Hematopoietic multipotent progenitor cell treated with erythropoietin and hydrocortisone succinate and interleukin-3 and kit ligand, for 15 days (in vitro differentiated cells): ENCODE measurements at regions not wholly inside any gene's neighbourhood (a gene's known extent, or its start where the extent isn't known, plus 50 kb on each side); places are given as distances from the start of the nearest gene placed in this dataset.

Experiments
- DNase-seq: peaks from one replicate; pipeline ENCODE4 v3.0.0-alpha.2; 2015; ENCODE audit warnings: low spot score

DNA sequence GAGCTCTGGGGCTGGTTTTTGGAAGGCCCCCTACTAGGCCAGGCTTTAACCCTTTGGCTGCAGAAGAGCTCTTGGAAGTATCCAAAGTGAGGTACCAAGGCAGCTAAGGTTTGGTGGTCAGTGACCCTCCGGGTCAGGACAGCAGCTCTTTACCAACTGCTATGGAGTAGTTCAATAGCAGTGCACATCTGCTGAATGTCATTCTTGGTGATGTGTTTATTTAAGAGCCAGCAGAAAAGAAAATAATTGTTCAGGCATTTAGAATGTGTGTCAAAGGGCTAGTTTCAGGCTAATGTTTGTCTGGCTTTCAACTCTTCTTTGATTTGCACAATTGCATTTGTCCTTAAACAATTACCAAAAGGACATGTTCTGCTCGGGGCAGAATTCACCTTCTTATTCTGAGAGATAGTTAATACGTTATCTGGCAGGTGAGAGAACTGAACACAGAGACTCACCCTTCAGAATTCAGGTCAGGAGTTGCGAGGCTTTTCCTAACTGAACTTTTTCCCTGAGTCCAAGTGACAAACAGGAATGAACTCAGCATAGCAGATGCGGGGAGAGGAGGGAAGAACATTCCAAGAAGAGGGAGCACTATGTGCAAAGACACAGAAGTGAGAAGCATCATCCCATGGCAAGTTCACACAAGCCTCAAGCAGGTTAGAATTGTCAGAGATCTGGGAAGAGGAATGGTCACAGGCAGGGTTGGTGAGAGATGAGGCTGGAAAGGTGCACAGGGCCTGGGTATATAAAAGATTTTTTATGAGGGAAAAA, 556.7 kb upstream of the TLE4 start:
- DNase-seq = no peak

DNA sequence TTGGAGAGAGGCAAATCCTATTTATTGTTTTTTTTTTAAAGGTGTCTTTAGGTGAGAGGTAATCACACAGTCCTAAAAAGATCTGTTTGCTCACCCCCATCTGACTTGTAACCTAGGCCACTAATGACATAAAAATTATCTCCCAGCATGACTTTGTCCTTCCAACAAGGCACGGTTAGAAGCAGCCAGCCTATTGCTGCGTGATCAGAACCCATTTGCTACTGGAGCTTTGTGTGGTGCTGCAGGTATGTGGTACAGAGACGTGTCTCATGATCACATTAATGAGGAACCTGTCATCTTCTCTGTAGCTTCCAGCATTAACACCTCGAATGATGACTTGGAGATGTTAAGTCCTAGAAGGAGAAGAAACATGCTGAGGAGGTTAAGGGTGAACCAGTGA, 555.8 kb upstream of the TLE4 start:
- DNase-seq = no peak

DNA sequence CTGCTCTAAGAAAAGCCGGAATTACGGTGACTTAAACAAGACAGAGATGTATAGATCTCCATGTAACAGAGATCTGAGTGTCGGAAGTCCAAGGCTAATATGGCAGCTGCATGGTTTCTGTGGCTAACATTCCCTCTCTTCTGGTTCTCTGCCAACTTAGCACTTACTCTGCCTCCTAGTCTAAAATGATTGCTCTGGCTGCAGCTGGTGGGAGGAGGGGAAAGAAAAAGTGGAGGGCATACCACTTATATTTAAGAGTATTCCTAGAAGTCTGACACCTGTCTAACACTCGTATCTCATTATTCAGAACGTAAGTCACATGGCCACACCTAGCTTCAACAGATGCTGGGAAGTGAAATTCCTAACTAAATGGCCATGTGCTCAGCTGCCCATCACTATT, 551.5 kb upstream of the TLE4 start:
- no peak for DNase-seq

DNA sequence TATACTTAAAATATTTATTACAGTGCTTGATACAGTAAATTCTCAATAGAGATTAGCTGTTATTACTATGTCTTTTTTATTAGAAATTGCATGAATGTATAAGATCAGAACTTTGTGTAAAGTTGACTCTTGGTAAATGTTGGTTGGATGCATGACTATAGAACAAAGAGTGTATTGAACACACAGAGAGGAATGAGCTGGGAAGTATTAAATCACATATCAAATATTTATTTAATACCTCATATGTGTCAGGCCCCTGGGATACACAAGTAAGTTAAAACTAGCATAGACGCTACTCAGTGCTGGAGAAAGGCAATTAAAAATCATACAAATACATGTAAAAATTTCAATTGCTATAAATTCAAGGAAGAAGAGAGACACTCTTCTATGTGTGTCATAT, 550.7 kb upstream of the TLE4 start:
- DNase-seq = no peak

DNA sequence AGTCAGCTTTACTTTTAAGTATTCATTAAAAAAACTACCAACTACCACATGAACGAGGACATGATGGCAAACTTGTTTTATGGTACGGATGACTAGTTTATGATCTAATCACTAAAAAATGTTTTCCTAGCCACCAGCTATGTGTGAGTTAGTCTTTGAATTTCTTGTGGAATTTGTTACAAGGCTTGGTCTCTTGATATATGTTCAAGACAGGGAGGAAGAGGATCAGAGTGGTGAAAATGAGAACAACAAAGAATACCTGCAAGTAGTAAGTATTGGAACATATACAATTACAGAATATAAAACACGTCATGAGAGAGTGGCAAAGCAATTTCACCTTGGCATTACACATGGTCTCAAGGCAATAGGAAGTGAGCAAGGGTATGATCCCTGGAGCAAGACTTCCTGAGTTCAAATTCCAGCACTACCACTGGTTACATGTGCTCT, 548.6 kb upstream of the TLE4 start:
- no peak for DNase-seq

DNA sequence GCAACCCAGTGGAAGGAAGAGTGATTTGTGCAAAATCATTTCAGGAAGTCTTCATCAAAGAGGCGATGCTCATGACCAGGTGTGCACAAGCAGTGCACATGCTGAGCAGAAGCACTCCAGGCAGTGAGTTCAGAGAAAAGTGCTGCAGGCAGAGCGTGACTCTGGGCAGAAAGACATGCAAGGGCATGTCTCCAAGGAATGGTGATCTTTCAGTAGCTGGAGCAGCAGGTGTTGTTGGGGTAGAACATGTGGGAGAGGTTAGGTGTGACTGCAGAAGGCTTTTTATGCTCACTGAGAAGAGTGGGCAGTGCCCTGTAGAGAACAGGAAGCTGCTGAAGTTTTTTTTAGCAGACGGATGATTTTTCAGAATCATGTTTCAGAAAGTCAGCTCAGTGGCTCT, 545.4 kb upstream of the TLE4 start:
- DNase-seq = no peak

DNA sequence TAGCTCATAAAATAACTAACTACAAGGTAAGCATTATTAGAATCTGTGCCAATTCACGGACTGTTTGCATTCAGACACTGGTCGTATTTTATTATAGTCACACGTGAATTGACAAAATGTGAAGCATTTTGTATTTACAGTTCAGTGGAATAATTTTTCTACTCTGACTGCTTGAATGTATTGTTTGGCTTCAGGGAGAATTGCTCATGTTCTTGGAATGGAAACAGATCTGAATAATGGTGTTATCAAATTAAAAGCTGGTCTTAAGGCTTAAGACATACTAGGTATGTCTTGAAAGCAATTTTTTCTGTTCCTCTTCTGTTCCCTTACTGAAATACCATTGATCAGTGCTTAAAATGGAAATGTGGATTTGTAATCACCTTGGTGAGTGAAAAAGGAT, 543.7 kb upstream of the TLE4 start:
- DNase-seq = no peak

DNA sequence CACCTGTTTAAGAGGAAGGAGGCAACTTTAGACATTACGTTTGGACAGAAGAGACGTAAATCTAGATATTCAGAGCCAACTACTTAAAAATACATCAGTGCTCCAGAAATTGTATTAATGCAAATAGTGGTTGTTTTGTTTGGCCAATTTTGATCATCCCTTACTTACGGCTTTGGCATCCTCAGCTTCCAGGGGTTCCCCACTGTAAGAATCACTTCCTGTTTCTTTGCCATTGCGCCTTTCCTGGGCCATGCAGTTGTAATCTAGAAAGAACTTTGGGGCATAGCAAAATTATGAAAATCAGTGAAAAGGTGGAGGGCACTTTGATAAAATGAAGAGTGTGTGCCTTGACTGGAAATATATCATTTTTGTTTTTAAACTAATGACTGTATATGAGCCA, 537.2 kb upstream of the TLE4 start:
- no peak for DNase-seq

DNA sequence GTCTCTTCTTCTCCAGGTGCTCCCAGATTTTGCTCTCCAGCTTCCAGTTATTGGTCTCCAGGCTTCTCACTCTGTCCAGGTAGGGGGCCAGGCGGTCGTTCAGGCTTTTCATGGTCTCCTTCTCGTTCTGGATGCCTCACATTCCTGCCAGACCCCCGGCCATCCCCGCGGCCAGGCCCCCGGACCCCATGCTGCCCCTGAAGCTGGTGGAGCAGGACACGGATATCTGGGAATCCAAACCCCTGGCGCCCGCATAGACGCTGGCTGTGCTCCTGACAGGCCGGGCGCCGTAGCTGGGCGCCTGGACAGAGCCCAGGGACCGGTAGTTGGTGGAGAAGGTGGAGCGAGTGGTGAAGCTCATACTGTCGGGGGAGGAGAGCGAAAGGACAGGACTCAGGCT, 534.4 kb upstream of the TLE4 start:
- no peak for DNase-seq

DNA sequence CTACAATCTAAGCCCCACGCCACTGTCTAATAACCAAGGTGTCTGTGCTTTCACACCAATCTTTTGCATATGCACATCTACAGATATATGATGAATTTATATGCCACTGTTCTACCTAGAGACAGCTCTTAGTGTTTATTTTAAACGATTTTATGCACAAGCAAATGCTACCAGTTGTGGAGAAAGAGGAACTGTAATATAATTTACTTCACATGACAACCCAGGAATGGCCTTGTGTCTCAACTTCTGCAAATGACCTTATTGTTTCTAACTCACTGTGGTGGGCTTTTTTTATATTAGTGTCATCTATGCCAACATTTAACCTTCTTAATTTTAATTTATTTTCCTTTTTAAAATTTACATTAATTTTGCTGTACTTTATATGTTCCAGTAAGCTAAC, 531.1 kb upstream of the TLE4 start:
- DNase-seq = no peak

DNA sequence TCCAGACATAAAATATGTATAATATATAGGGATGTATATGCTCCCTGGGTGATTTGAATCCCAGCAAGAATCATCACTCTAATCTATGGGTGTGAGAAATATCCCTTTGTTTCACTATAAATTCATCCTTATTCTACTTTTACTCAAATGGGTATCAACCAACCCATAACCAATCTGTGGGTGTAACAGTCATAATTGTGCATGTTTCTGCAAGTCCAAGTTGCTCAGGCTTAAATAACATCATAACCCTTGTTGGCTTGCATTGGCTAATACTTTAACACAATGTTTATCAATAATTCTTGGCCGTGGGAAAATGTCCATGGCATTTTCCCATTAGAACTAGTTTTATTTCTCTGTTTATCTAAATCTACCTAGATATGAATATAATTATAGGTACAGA, 530.5 kb upstream of the TLE4 start:
- DNase-seq = no peak

DNA sequence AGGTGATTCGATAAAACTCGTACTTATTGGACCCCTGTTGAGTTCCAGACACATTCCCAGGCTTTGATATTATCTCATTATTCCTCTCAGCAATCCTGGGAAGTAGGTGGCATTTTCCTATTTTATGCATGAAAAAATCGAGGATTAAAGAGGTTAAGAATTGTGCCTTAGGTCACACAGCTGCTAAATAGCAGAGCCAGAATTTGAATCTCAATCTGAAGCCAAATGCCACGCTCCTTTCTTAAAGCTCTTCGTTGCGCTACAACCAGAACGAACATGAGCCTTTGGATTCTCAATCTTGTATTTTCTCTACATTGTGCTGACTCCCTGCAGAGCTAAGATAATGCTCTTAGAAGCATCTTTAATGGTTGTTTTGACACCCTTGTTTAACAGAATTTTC, 527.8 kb upstream of the TLE4 start:
- DNase-seq = no peak

DNA sequence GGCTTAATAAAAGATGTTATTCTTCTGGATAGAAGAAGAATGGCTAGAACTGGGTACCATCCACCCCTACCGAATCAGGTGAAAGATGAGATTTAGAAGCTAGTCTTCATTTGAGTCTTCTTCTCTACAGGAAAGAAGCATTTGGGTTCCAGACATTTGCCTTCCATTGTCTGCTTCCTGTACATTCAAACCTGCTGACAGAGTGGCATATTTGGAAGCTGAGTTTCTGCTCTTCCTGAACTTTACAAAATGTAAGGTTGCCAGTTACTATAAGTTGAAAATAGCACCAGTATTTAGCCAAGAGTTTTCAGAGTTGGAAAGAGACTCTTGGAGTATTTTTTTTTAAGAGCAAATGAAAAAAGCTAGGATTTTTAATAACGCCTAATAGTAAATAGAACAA, 525.4 kb upstream of the TLE4 start:
- DNase-seq = no peak

DNA sequence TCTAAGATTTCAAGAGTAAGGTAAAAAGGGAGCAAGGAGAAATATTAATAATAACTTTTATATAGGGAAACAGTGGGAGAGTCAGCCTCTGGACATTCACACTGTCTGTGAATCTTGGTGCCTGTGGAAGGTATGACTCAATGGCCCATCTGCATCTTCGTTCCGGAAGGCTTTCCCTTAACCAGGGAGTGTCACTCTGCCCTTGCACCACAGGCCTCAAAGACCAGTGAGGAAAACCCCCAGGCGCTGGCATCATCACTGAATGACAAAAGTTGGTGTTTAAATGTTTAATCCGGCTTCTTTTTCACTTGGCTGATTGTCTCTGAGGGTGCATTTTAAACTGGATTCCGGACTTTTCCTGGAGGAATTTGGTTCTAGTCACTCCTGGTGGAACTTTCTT, 522.4 kb upstream of the TLE4 start:
- DNase-seq = no peak

DNA sequence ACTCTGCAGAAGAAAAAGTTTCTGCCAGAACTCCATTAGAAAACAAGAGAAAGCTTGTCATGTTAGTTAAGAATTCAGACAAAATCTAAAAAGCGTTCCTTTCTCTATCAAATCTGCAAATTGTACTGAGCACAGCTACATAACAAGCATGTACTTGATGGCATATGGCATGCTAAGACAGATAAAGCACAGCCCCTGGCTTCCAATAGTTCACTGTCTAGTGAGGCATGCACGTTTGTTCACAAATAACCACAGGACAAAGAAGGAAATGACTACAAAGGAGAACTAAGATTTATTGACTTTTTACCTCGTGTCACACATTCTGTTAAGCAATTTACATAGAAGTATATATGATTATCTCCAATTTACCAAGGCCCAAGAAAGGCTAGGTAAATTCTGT, 518.2 kb upstream of the TLE4 start:
- no peak for DNase-seq

DNA sequence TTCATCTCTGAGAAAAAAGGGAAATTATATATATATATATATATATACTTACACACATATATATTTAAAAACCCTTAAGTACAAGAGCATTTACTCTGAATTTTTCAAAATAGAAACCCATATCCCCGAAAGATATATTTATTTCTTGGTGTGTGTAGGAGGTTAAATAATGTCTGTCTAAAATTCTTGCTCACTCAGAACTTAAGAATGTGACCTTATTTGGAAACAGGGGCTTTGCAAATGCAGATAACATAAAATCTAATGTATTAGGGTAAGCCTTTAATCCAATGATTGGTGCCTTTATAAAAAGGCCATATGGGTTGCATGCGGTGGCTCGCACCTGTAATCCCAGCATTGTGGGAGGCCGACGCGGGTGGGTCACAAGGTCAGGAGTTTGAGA, 517.3 kb upstream of the TLE4 start:
- no peak for DNase-seq

DNA sequence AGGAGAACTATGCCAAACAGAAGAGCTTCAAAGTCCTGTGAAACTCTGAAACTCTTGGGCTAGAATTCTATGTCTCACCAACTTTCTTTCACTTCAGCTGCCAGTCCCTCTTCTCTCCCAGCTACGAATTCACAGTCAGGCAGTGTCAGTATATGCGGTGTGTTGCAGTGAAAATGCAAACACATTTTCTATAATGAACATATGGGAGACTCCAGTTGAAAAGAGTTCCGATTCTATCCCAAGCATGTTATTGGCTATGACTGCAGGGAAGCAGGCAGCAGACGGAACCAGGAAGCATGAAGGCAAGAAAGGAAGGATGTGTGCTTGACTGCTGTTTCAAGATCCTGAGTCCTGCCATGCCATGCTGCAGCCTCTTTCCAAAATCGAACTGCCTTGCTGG, 515.7 kb upstream of the TLE4 start:
- DNase-seq = no peak

DNA sequence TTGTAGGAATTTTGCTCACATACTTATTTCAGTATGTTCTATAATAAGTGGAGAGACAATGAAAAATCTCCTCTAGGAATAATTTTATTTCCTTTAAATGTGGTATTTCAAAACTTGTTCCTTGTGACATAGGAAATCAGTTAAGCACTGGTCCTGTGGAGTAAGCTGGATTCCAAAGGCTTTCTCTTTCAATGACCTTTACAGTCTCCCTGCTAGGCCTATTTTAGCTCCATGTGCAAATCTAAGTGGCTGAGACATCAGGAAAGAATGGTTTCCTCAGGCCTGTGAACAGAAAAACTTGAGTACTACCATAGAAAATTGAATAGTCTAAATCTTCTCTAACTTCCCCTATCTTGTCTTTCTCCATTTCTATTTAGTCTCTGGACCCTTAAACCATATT, 514.2 kb upstream of the TLE4 start:
- DNase-seq = no peak

DNA sequence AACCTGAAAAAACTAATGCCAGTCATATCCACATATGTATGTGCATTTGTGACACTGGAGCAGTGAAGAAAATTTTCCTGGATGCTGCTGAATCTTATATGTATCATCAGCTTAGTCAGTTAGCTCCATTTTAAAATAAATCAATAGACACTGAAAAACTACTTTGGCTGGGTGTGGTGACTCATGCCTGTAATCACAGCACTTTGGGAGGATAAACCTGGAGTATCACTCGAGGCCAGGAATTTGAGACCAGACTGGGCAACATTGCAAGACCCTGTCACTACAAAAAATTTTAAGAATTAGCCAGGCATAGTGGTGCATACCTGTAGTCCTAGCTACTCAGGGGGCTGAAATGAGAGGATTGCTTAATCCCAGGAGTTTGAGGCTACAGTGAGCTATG, 511.0 kb upstream of the TLE4 start:
- DNase-seq = no peak

DNA sequence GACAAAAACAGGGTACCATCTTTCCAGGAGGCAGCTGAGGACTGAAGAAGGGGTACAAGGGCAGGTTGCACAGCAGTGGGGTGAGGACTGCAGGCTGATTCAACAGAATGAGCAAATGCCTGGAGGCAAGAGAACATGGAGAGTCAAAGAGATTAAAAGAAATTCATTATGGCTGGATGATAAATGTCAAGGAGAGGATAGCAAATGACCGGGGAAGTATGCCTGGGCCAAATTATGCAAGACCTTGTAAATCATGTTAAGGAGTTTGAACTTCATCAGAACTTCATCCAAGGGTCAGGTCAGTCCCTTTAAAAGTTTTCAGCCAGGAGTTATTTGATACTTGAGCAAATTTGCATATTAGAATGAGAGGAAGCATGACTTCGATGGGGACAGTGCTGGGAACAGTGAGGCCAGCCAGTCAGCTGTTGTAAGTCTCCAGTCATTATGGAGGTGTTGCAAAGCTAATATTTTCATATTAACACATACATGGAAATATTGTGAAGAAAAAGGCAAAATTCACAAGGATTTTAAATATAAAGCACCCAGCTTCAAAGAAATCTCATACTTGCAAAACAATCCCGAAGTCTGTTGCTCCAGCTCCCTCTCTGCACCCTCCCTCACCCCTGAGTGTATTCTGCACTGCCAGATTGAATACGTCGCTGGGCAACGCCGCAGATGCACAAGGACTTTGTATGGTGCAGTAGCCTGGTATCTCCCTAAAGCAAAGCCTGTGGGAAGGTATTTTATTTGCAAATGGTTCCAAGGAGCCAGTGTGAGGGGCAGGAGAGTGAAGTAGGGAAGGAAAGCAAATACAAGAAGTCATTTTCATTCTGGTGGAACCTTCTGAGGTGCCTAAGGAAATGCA, 509.8 kb upstream of the TLE4 start:
- DNase-seq = no peak

DNA sequence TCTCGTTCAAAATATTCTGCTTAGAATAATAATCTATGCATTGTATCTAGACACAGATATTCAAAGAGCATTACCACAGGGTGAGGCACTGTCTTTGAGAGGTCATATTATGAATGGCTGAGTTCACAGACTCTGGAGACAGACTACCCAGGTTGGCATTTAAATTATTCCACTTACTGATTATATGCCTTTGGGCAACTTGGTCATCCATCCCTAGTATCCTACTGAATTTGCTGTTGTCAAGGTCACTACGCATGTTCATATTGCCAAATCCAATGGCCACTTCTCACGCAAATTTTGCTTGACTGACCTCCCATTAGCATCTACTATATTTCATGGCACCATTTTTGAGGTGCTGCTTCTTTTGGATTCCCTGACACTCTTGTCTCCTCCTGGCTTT, 498.6 kb upstream of the TLE4 start:
- DNase-seq = no peak

DNA sequence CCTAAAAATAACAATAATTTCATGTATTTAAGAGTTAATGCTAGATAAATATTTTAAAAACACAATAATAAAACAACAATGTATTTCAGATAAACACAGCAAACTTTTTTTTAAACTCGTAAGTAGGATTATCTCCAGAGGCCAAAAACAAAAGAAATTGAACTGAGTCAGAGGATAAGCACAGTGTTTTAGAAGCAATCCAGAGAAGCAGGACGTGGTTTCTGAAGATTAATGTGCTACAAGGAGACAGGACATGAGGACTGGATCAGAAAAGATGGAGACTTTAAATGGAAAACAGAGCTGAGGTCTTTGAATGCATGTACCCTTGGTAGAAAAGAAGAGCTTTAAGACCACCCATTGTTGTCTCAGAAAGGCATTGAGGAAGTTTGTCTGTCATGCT, 491.2 kb upstream of the TLE4 start:
- DNase-seq = no peak

DNA sequence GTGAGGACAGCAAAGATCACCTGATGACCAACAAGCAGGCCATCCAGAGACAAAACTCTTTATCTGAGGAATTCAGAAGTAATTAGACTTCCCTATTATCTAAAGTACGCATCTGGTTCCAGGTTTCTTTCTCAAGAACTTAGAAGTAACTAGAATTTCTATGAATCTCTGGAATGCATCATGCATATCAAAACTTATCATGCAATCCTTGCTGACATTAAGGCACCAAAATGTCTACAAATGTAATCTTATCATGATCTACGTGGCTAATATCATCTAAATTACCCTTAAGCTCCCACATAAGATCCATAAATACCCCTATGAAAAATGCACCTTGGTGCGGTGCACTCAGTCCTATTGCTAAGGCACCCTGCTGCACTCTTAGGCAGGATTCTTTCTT, 488.1 kb upstream of the TLE4 start:
- DNase-seq = no peak

DNA sequence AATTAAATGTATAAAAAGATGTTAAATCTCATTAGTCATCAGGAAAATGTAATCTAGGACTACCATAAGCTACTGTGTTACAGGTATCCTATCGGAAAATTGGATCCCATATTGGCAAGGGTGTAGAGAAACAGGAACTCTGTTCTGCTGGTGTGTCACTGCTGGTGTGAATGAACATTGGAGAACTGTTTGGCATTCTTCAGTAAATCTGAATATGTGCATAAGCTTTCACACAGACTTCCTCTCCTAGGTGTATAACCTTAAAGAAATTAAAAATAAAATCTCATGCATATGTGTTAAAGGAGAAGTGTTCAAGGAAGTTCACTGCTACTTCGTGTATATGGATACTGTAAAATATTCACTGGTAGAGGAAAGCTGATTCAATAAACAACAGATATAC, 484.6 kb upstream of the TLE4 start:
- DNase-seq = no peak
